HG03159 (cell line): ENCODE measurements at regions not wholly inside any gene's neighbourhood (a gene's known extent, or its start where the extent isn't known, plus 50 kb on each side); places are given as distances from the start of the nearest gene placed in this dataset.
"Not testable (repeated sequence)": the region's sequence is repeated elsewhere in the genome, so short reads cannot be mapped to it uniquely, and the experiment has no call there.

ENCODE experiments used
- ATAC-seq: cut with Tn5 transposase; IDR thresholded peaks from one replicate; pipeline ENCODE4 v1.9.1; 2021; ENCODE audit warnings: mild to moderate bottlenecking, moderate library complexity; ENCODE audit not compliant: unreplicated experiment

GRCh38 chr13:85610024-85610423, 189.2 kb downstream of the SLITRK6 start:
- ATAC-seq, result no peak

GRCh38 chr13:85608255-85608829, 190.9 kb downstream of the SLITRK6 start:
- ATAC-seq, result no peak

GRCh38 chr13:85603735-85604134, 195.5 kb downstream of the SLITRK6 start:
- ATAC-seq, result no peak

GRCh38 chr13:85601526-85601925, 197.7 kb downstream of the SLITRK6 start:
- no peak for ATAC-seq

GRCh38 chr13:85597790-85598500, 201.3 kb downstream of the SLITRK6 start:
- ATAC-seq, result no peak

- no peak for ATAC-seq
Observed at GRCh38 chr13:85592211-85592610, 207.0 kb downstream of the SLITRK6 start.

GRCh38 chr13:85590231-85590931, 208.8 kb downstream of the SLITRK6 start:
- no peak for ATAC-seq

GRCh38 chr13:85589021-85589420, 210.2 kb downstream of the SLITRK6 start:
- ATAC-seq, result no peak

- ATAC-seq, result no peak
Observed at GRCh38 chr13:85588359-85588758, 210.9 kb downstream of the SLITRK6 start.

GRCh38 chr13:85586856-85587255, 212.4 kb downstream of the SLITRK6 start:
- ATAC-seq, result no peak

GRCh38 chr13:85586422-85586831, 212.8 kb downstream of the SLITRK6 start:
- no peak for ATAC-seq

GRCh38 chr13:85582890-85583289, 216.3 kb downstream of the SLITRK6 start:
- ATAC-seq, result no peak

GRCh38 chr13:85575110-85575509, 224.1 kb downstream of the SLITRK6 start:
- no peak for ATAC-seq

GRCh38 chr13:85567909-85568308, 231.3 kb downstream of the SLITRK6 start:
- ATAC-seq, result no peak

- no peak for ATAC-seq
Observed at GRCh38 chr13:85565652-85566051, 233.6 kb downstream of the SLITRK6 start.

- no peak for ATAC-seq
Observed at GRCh38 chr13:85564598-85564997, 234.6 kb downstream of the SLITRK6 start.

GRCh38 chr13:85562282-85562681, 236.9 kb downstream of the SLITRK6 start:
- no peak for ATAC-seq

GRCh38 chr13:85557691-85558467, 241.3 kb downstream of the SLITRK6 start:
- no peak for ATAC-seq

- ATAC-seq, result no peak
Observed at GRCh38 chr13:85551012-85551411, 248.2 kb downstream of the SLITRK6 start.

GRCh38 chr13:85549819-85550218, 249.4 kb downstream of the SLITRK6 start:
- no peak for ATAC-seq

GRCh38 chr13:85548845-85549244, 250.4 kb downstream of the SLITRK6 start:
- not testable (repeated sequence) for ATAC-seq
